Endothelial cell of umbilical vein (primary cell): ENCODE measurements at regions not wholly inside any gene's neighbourhood (a gene's known extent, or its start where the extent isn't known, plus 50 kb on each side); places are given as distances from the start of the nearest gene placed in this dataset.

ENCODE experiments used
- BruUV-seq: library from RNA; stranded (reverse); fragments of 400-500 nt; replicated peaks from 2 replicates; lab custom pipeline; 2021; lab: Mats Ljungman, UMichigan
- CTCF ChIA-PET: fragments of 300-600, 350-600 bp; sonication (Branson Sonifier 250); formaldehyde crosslinking; loops from one replicate; lab custom pipeline; 2021; ENCODE audit warnings: antibody characterized with exemption, inconsistent platforms; lab: Charles Lee
- POLR2A ChIA-PET: fragments of 300-600, 350-600 bp; sonication (Branson Sonifier 250); formaldehyde crosslinking; loops from one replicate; lab custom pipeline; 2021; ENCODE audit warnings: antibody characterized with exemption, inconsistent platforms; lab: Charles Lee
- DNase-seq: peaks from one replicate; pipeline ENCODE4 v3.0.0-alpha.2; 2011; ENCODE audit warnings: low read depth, low spot score
- FAIRE-seq: peaks from 2 replicates; lab custom pipeline; 2011; peaks lifted over from hg19 to GRCh38; lab: Jason Lieb, UNC
- H2AFZ ChIP-seq: 2 replicates; pipeline ENCODE4 v1.6.0; 2012; ENCODE audit warnings: low read depth, low read length, control low read depth, inconsistent platforms
- H3K27ac ChIP-seq: 2 replicates; pipeline ENCODE4 v1.5.1; 2011; ENCODE audit warnings: low read depth, mild to moderate bottlenecking, control low read depth, low read length, moderate library complexity; ENCODE audit not compliant: insufficient read depth
- H3K27me3 ChIP-seq, 2 experiments: 2 replicates each; pipeline versions ENCODE4 v1.6.0 to v1.6.1; 2011; ENCODE audit warnings: low read length in 2 of 2, mixed read lengths in 1 of 2; ENCODE audit not compliant: control insufficient read depth in 2 of 2, insufficient read depth in 2 of 2
- H3K36me3 ChIP-seq, 2 experiments: 2 replicates in 1 of 2; 3 replicates in 1 of 2; pipeline ENCODE4 v1.5.1; 2011; ENCODE audit warnings: low read length in 2 of 2, mild to moderate bottlenecking in 1 of 2, moderate library complexity in 1 of 2; ENCODE audit not compliant: control insufficient read depth in 2 of 2, insufficient read depth in 2 of 2; ENCODE audit errors: extremely low read depth in 1 of 2
- H3K4me1 ChIP-seq: 3 replicates; pipeline ENCODE4 v1.5.1; 2011; ENCODE audit warnings: mild to moderate bottlenecking, low read length; ENCODE audit not compliant: control insufficient read depth, insufficient read depth; ENCODE audit errors: extremely low read depth
- H3K4me2 ChIP-seq: 2 replicates; pipeline ENCODE4 v1.6.1; 2011; ENCODE audit warnings: low read length, control low read depth, mixed read lengths; ENCODE audit not compliant: insufficient read depth
- H3K4me3 ChIP-seq, 3 experiments: fragments of 200-600 bp in 1 of 3; sonication (generic), shearing (Covaris generic) in 1 of 3; replicated peaks in 1 of 3; 2 replicates each; pipeline ENCODE4 v1.5.1; 2011 to 2016; ENCODE audit warnings: control low read depth in 3 of 3, low read length in 3 of 3, mild to moderate bottlenecking in 2 of 3, inconsistent platforms in 1 of 3, low read depth in 1 of 3, moderate library complexity in 1 of 3; ENCODE audit not compliant: insufficient read depth in 1 of 3
- H3K79me2 ChIP-seq: 2 replicates; pipeline ENCODE4 v1.6.0; 2012; ENCODE audit warnings: low read length, inconsistent platforms; ENCODE audit not compliant: control insufficient read depth, insufficient read depth
- H3K9ac ChIP-seq: replicated peaks from 2 replicates; pipeline ENCODE3; 2011; ENCODE audit warnings: low read length, control low read depth; ENCODE audit not compliant: insufficient read depth; ENCODE audit errors: extremely low read depth
- H3K9me1 ChIP-seq: replicated peaks from 3 replicates; pipeline ENCODE4 v1.6.0; 2011; ENCODE audit warnings: mild to moderate bottlenecking, low read length; ENCODE audit not compliant: control insufficient read depth, insufficient read depth; ENCODE audit errors: extremely low read depth
- H3K9me3 ChIP-seq: replicated peaks from 2 replicates; pipeline ENCODE4 v1.5.1; 2012; ENCODE audit warnings: low read length, inconsistent platforms; ENCODE audit not compliant: control insufficient read depth, insufficient read depth
- H4K20me1 ChIP-seq: replicated peaks from 2 replicates; pipeline ENCODE3; 2011; ENCODE audit warnings: mild to moderate bottlenecking, low read length; ENCODE audit not compliant: control insufficient read depth, insufficient read depth; ENCODE audit errors: extremely low read depth
- EZH2 ChIP-seq: IDR thresholded peaks from 2 replicates; pipeline ENCODE4 v1.6.1; 2012; ENCODE audit warnings: borderline replicate concordance, low read depth, mild to moderate bottlenecking, moderate library complexity, low read length, inconsistent platforms; ENCODE audit not compliant: severe bottlenecking
- FOS ChIP-seq: IDR thresholded peaks from 2 replicates; pipeline ENCODE4 v1.6.1; 2011; ENCODE audit warnings: mild to moderate bottlenecking, low read length, moderate library complexity, borderline replicate concordance; ENCODE audit not compliant: insufficient read depth
- GATA2 ChIP-seq: IDR thresholded peaks from 2 replicates; pipeline ENCODE4 v1.7.0; 2011; ENCODE audit warnings: low read depth, mild to moderate bottlenecking, moderate library complexity, mixed read lengths, low read length; ENCODE audit not compliant: insufficient read length, insufficient read depth
- JUN ChIP-seq: IDR thresholded peaks from 2 replicates; pipeline ENCODE4 v1.6.1; 2011; ENCODE audit warnings: borderline replicate concordance, low read depth; ENCODE audit not compliant: insufficient read length, insufficient read depth
- MYC ChIP-seq: IDR thresholded peaks from one replicate; pipeline ENCODE4 v1.6.1; 2011; ENCODE audit warnings: mild to moderate bottlenecking, low read depth, low read length
- POLR2A ChIP-seq: IDR thresholded peaks from 2 replicates; pipeline ENCODE4 v1.6.1; 2012; ENCODE audit warnings: low read depth, mild to moderate bottlenecking, control low read depth, low read length
- POLR2AphosphoS5 ChIP-seq: IDR thresholded peaks from 2 replicates; pipeline ENCODE4 v1.6.1; 2012; ENCODE audit warnings: low read depth, mild to moderate bottlenecking, control low read depth, low read length, moderate library complexity; ENCODE audit not compliant: insufficient read depth
- dilution Hi-C: fragments of 300-500 bp; cut with MboI; formaldehyde crosslinking; loops from one replicate; pipeline ENCODE4 v1.15.0; 2019; ENCODE audit warnings: low sequenced_read_pairs; ENCODE audit not compliant: extremely low pct_ligation_motif_present
- intact Hi-C: fragments of 100-400 bp; cut with micrococcal nuclease; formaldehyde crosslinking; loops from one replicate; pipeline ENCODE4 v1.10.0; 2022
- TF ChIP-seq, protein P1 (sequence below), 2 donors: IDR thresholded peaks; 1 replicate in 1 of 2; 2 replicates in 1 of 2; pipeline ENCODE4 v1.5.1; 2011; ENCODE audit warnings: low read length in 2 of 2, mild to moderate bottlenecking in 2 of 2, moderate library complexity in 2 of 2, control low read depth in 1 of 2, inconsistent platforms in 1 of 2, low read depth in 1 of 2; ENCODE audit not compliant: insufficient read depth in 1 of 2; ENCODE audit errors: extremely low read depth in 1 of 2
- TF ChIP-seq, protein P2 (sequence below): IDR thresholded peaks from 2 replicates; pipeline ENCODE4 v1.6.1; 2011; ENCODE audit not compliant: insufficient read depth, insufficient read length

DNA sequence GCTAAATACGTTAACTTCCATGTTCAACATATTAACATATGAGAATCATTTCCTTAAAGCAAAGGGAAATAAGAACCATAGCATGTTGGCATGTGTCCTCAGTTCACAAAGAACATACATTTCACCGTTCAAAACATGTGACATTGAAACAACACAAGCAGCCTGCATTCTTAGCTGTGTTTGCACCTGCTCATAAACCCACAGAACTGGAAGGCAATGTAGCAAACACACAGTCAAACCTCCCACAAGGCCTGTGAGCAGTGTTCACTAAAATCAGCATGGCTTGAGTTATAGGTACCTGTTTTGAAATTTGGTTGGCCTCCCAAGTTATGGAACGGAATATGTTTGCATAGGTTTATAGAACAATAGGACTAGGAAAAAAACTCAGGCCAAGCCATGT, 504.9 kb upstream of the AMELY start:
- no peaks in the 10 kb centered on the region for H4K20me1 ChIP-seq
- dilution Hi-C loops (no loop called here), intact Hi-C loops (no loop called here)
- BruUV-seq = no TSS peak
- H3K9ac ChIP-seq = no peak overlapping the region
- no peaks in the 10 kb centered on the region for H3K9me1 ChIP-seq
- H3K4me3 ChIP-seq = no peak overlapping the region
- H3K9me3 ChIP-seq = no peaks in the 10 kb centered on the region
- H3K4me2 ChIP-seq = no peak overlapping the region
- H3K4me1 ChIP-seq = no peaks in the 10 kb centered on the region
- FAIRE-seq (no peak), DNase-seq (no peak)
- H3K79me2 ChIP-seq = no peaks in the 10 kb centered on the region
- H3K27ac ChIP-seq = no peak overlapping the region
- ChIA-PET CTCF (no interaction called here), POLR2A (no interaction called here)
- H2AFZ ChIP-seq = no peak overlapping the region
- H3K36me3 ChIP-seq = no peaks in the 10 kb centered on the region
- TF ChIP-seq FOS (no peak), POLR2A (no peak), EZH2 (no peak), POLR2AphosphoS5 (no peak), MYC (no peak), GATA2 (no peak), JUN (no peak)
- TF ChIP-seq, protein P1, sequence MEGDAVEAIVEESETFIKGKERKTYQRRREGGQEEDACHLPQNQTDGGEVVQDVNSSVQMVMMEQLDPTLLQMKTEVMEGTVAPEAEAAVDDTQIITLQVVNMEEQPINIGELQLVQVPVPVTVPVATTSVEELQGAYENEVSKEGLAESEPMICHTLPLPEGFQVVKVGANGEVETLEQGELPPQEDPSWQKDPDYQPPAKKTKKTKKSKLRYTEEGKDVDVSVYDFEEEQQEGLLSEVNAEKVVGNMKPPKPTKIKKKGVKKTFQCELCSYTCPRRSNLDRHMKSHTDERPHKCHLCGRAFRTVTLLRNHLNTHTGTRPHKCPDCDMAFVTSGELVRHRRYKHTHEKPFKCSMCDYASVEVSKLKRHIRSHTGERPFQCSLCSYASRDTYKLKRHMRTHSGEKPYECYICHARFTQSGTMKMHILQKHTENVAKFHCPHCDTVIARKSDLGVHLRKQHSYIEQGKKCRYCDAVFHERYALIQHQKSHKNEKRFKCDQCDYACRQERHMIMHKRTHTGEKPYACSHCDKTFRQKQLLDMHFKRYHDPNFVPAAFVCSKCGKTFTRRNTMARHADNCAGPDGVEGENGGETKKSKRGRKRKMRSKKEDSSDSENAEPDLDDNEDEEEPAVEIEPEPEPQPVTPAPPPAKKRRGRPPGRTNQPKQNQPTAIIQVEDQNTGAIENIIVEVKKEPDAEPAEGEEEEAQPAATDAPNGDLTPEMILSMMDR (IDR thresholded peaks at IDR 0.05; ENCODE audit: extremely low read depth in 1 of 2, insufficient read depth in 1 of 2, low read depth in 1 of 2, low read length in 2 of 2) = no peak
- TF ChIP-seq, protein P2, sequence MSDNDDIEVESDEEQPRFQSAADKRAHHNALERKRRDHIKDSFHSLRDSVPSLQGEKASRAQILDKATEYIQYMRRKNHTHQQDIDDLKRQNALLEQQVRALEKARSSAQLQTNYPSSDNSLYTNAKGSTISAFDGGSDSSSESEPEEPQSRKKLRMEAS = no peak
- no peaks in the 10 kb centered on the region for H3K27me3 ChIP-seq
